NCI-H345 treated with DMSO at 0.1 percent for 48 hours (cell line): ENCODE measurements at regions not wholly inside any gene's neighbourhood (a gene's known extent, or its start where the extent isn't known, plus 50 kb on each side); places are given as distances from the start of the nearest gene placed in this dataset.
A peak's percentile ranks its signal among the peaks of the same experiment; 100 is the strongest.
"Not testable (repeated sequence)": the region's sequence is repeated elsewhere in the genome, so short reads cannot be mapped to it uniquely, and the experiment has no call there.

Experiments used
- DNase-seq: peaks from one replicate; lab custom pipeline; 2025; ENCODE audit not compliant: unreplicated experiment; lab: John Stamatoyannopoulos, UW

- DNase-seq: no peak
Measured at GRCh38 chr6:141510803-141511202, 621.9 kb upstream of the GJE1 start.

- not testable (repeated sequence) for DNase-seq
Measured at GRCh38 chr6:141506062-141506461, 626.7 kb upstream of the GJE1 start.

- DNase-seq: not testable (repeated sequence)
Measured at GRCh38 chr6:141504318-141504717, 628.4 kb upstream of the GJE1 start.

GRCh38 chr6:141501616-141502015 lies 631.1 kb upstream of the GJE1 start:
- DNase-seq: no peak

GRCh38 chr6:141498977-141499376 lies 633.7 kb upstream of the GJE1 start:
- DNase-seq: no peak

GRCh38 chr6:141492521-141493284 lies 640.0 kb upstream of the GJE1 start:
- DNase-seq: no peak

- DNase-seq: no peak
Measured at GRCh38 chr6:141491684-141492083, 641.0 kb upstream of the GJE1 start.

GRCh38 chr6:141490982-141491381 lies 641.7 kb upstream of the GJE1 start:
- no peak for DNase-seq

- DNase-seq: no peak
Measured at GRCh38 chr6:141488488-141488887, 644.2 kb upstream of the GJE1 start.

- DNase-seq: no peak
Measured at GRCh38 chr6:141486942-141487341, 645.8 kb upstream of the GJE1 start.

GRCh38 chr6:141484711-141485110 lies 648.0 kb upstream of the GJE1 start:
- no peak for DNase-seq

- DNase-seq: peak; percentile 25
Measured at GRCh38 chr6:141483598-141484061, 649.1 kb upstream of the GJE1 start.

GRCh38 chr6:141482796-141483597 lies 649.7 kb upstream of the GJE1 start:
- no peak for DNase-seq

GRCh38 chr6:141475259-141475658 lies 657.5 kb upstream of the GJE1 start:
- DNase-seq: no peak

GRCh38 chr6:141472162-141472928 lies 660.4 kb upstream of the GJE1 start:
- DNase-seq: no peak

- DNase-seq: no peak
Measured at GRCh38 chr6:141470810-141471209, 661.9 kb upstream of the GJE1 start.

- DNase-seq: no peak
Measured at GRCh38 chr6:141467881-141468280, 664.8 kb upstream of the GJE1 start.

GRCh38 chr6:141467041-141467440 lies 665.7 kb upstream of the GJE1 start:
- DNase-seq: no peak

- peak; percentile 83 for DNase-seq
Measured at GRCh38 chr6:141464896-141465295, 667.8 kb upstream of the GJE1 start.

- DNase-seq: peak; percentile 94
Measured at GRCh38 chr6:141464490-141464889, 668.2 kb upstream of the GJE1 start.

- no peak for DNase-seq
Measured at GRCh38 chr6:141463237-141463977, 669.3 kb upstream of the GJE1 start.
